ENCODE measurements at regions not wholly inside any gene's neighbourhood (a gene's known extent, or its start where the extent isn't known, plus 50 kb on each side); places are given as distances from the start of the nearest gene placed in this dataset.

GRCh38 chr5:5983261-5983980, 394.9 kb downstream of the MED10 start:
- no peak for DNase-seq

GRCh38 chr5:5981562-5981961, 396.8 kb downstream of the MED10 start:
- no peak for DNase-seq

- no peak for DNase-seq
These were observed 397.8 kb downstream of the MED10 start for GRCh38 chr5:5980538-5980895.

- no peak for DNase-seq
These were observed 398.4 kb downstream of the MED10 start for GRCh38 chr5:5979761-5980537.

GRCh38 chr5:5979377-5979760, 399.0 kb downstream of the MED10 start:
- DNase-seq: no peak

- no peak for DNase-seq
These were observed 399.6 kb downstream of the MED10 start for GRCh38 chr5:5978501-5979376.

GRCh38 chr5:5971203-5971602, 407.1 kb downstream of the MED10 start:
- no peak for DNase-seq

GRCh38 chr5:5969942-5970483, 408.3 kb downstream of the MED10 start:
- no peak for DNase-seq

GRCh38 chr5:5968981-5969380, 409.4 kb downstream of the MED10 start:
- DNase-seq: no peak

GRCh38 chr5:5967944-5968343, 410.4 kb downstream of the MED10 start:
- no peak for DNase-seq

- DNase-seq: no peak
These were observed 411.0 kb downstream of the MED10 start for GRCh38 chr5:5967373-5967772.

- no peak for DNase-seq
These were observed 413.2 kb downstream of the MED10 start for GRCh38 chr5:5965132-5965531.

GRCh38 chr5:5964347-5964746, 414.0 kb downstream of the MED10 start:
- DNase-seq: no peak

- DNase-seq: no peak
These were observed 420.6 kb downstream of the MED10 start for GRCh38 chr5:5957737-5958136.

- DNase-seq: no peak
These were observed 424.1 kb downstream of the MED10 start for GRCh38 chr5:5954275-5954598.

- DNase-seq: no peak
These were observed 424.6 kb downstream of the MED10 start for GRCh38 chr5:5953584-5954274.

- DNase-seq: no peak
These were observed 426.4 kb downstream of the MED10 start for GRCh38 chr5:5951953-5952352.

GRCh38 chr5:5950658-5951057, 427.7 kb downstream of the MED10 start:
- no peak for DNase-seq

GRCh38 chr5:5941486-5941885, 436.9 kb downstream of the MED10 start:
- no peak for DNase-seq

- DNase-seq: no peak
These were observed 438.5 kb downstream of the MED10 start for GRCh38 chr5:5939759-5940370.

- DNase-seq: no peak
These were observed 444.7 kb downstream of the MED10 start for GRCh38 chr5:5933651-5934050.

- DNase-seq: no peak
These were observed 445.5 kb downstream of the MED10 start for GRCh38 chr5:5932824-5933223.

All from activated CD8-positive, alpha-beta memory T cell treated with anti-CD3 and anti-CD28 coated beads, Interleukin-2, amount 50 U/mL, for 48 hours (primary cell).